Endothelial cell (in vitro differentiated cells): ENCODE measurements at regions not wholly inside any gene's neighbourhood (a gene's known extent, or its start where the extent isn't known, plus 50 kb on each side); places are given as distances from the start of the nearest gene placed in this dataset.
A peak's percentile ranks its signal among the peaks of the same experiment; 100 is the strongest.

Experiments
- DNase-seq: peaks from one replicate; pipeline ENCODE4 v3.0.0; 2021; ENCODE audit warnings: low spot score
- H3K27ac Mint-ChIP-seq: one replicate; pipeline ENCODE4 v1.8.0; 2021; ENCODE audit warnings: mixed read lengths, inconsistent platforms; ENCODE audit not compliant: unreplicated experiment
- H3K27me3 Mint-ChIP-seq: one replicate; pipeline ENCODE4 v1.8.0; 2021; ENCODE audit warnings: mild to moderate bottlenecking, moderate library complexity, mixed read lengths, inconsistent platforms; ENCODE audit not compliant: unreplicated experiment
- H3K36me3 Mint-ChIP-seq: one replicate; pipeline ENCODE4 v1.8.0; 2021; ENCODE audit warnings: mild to moderate bottlenecking, low read depth, mixed read lengths, inconsistent platforms; ENCODE audit not compliant: unreplicated experiment
- H3K4me1 Mint-ChIP-seq: one replicate; pipeline ENCODE4 v1.8.0; 2021; ENCODE audit warnings: mild to moderate bottlenecking, mixed read lengths, inconsistent platforms; ENCODE audit not compliant: unreplicated experiment
- H3K4me3 Mint-ChIP-seq: one replicate; pipeline ENCODE4 v1.8.0; 2021; ENCODE audit warnings: mild to moderate bottlenecking, mixed read lengths, inconsistent platforms; ENCODE audit not compliant: unreplicated experiment
- H3K9me3 Mint-ChIP-seq: one replicate; pipeline ENCODE4 v1.8.0; 2021; ENCODE audit warnings: mixed read lengths, inconsistent platforms; ENCODE audit not compliant: unreplicated experiment
- TF ChIP-seq, protein P1 (sequence below): fragments of 200-600 bp; sonication (generic); IDR thresholded peaks from one replicate; pipeline ENCODE4 v1.5.0; 2021; ENCODE audit warnings: antibody characterized with exemption; ENCODE audit not compliant: unreplicated experiment

GRCh38 chr4:152107736-152108500, 347.1 kb upstream of the GATB start:
- no peak for DNase-seq
- TF ChIP-seq, protein P1, sequence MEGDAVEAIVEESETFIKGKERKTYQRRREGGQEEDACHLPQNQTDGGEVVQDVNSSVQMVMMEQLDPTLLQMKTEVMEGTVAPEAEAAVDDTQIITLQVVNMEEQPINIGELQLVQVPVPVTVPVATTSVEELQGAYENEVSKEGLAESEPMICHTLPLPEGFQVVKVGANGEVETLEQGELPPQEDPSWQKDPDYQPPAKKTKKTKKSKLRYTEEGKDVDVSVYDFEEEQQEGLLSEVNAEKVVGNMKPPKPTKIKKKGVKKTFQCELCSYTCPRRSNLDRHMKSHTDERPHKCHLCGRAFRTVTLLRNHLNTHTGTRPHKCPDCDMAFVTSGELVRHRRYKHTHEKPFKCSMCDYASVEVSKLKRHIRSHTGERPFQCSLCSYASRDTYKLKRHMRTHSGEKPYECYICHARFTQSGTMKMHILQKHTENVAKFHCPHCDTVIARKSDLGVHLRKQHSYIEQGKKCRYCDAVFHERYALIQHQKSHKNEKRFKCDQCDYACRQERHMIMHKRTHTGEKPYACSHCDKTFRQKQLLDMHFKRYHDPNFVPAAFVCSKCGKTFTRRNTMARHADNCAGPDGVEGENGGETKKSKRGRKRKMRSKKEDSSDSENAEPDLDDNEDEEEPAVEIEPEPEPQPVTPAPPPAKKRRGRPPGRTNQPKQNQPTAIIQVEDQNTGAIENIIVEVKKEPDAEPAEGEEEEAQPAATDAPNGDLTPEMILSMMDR, result no peak
- Mint-ChIP-seq H3K36me3 (no peaks in the 10 kb centered on the region), H3K9me3 (no peaks in the 10 kb centered on the region), H3K4me3 (no peak overlapping the region), H3K27ac (no peak overlapping the region), H3K27me3 (peaks cover 9% of the 10 kb centered on the region), H3K4me1 (peaks cover 52% of the 10 kb centered on the region)

- Mint-ChIP-seq H3K9me3 (no peaks in the 10 kb centered on the region), H3K36me3 (no peaks in the 10 kb centered on the region), H3K27ac (no peak overlapping the region), H3K4me3 (no peak overlapping the region), H3K4me1 (peaks cover 46% of the 10 kb centered on the region), H3K27me3 (peaks cover 9% of the 10 kb centered on the region)
- DNase-seq, result no peak
- TF ChIP-seq, protein P1, result no peak
Measured at GRCh38 chr4:152106781-152107321, 346.0 kb upstream of the GATB start.

DNA sequence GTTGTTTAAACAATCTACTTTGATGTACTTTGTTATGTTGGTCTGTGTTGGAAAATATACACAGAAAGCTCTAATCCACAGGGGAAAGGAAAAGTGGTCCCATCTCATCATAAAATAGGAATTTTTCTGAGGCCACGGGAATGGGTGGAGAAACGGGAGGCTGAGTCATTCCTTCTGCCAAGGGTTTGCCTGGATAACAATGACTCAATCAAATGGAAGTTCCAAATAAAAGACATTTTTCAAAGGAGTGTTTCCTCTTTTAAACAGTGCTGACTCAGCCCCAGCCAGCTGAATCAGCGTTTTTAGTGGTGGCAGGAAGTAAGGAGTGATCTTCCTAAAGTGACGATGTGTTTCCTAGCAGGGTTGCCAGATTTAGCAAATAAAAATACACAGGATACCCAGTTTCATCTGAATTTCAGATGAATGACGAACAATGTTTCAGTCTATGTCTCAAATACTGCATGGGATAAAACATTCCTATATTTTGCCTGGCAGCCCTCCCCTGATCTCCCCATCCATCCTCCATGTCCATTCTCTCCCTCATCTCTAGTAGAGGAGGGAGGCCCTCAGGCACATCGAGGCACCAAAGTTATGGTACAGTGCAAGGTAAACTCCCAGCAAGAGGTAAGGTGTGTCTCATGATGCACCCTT, 345.4 kb upstream of the GATB start:
- DNase-seq, result peak; percentile 28
- H3K4me1 Mint-ChIP-seq, result peaks cover 46% of the 10 kb centered on the region
- H3K36me3 Mint-ChIP-seq, result no peaks in the 10 kb centered on the region
- H3K9me3 Mint-ChIP-seq, result no peaks in the 10 kb centered on the region
- H3K27me3 Mint-ChIP-seq, result peaks cover 9% of the 10 kb centered on the region
- no peak overlapping the region for H3K27ac Mint-ChIP-seq
- H3K4me3 Mint-ChIP-seq, result no peak overlapping the region
- TF ChIP-seq, protein P1, result no peak

GRCh38 chr4:152104901-152105357, 344.1 kb upstream of the GATB start:
- peaks cover 50% of the 10 kb centered on the region for H3K4me1 Mint-ChIP-seq
- H3K36me3 Mint-ChIP-seq, result no peaks in the 10 kb centered on the region
- peaks cover 9% of the 10 kb centered on the region for H3K27me3 Mint-ChIP-seq
- DNase-seq, result no peak
- TF ChIP-seq, protein P1, result no peak
- no peak overlapping the region for H3K4me3 Mint-ChIP-seq
- H3K27ac Mint-ChIP-seq, result no peak overlapping the region
- no peaks in the 10 kb centered on the region for H3K9me3 Mint-ChIP-seq

DNA sequence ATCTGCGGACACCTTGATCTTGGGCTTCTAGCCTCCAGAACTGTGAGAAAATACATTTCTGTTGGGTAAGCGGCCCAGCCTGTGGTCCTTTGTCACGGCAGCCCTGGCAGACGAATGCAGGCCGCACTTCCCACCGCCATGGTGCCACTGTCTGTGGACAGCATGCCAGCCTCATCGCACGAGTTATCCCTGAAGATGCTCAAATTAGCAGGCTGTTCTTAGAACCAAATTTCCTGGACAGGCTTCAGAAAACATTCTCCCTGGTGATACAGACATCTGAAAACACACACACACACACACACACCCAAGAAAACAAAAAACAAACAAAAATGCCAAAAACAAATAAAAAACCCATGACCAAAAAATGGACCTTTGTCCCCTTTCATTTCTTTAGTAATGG, 343.5 kb upstream of the GATB start:
- H3K4me1 Mint-ChIP-seq, result peaks cover 47% of the 10 kb centered on the region
- peaks cover 9% of the 10 kb centered on the region for H3K27me3 Mint-ChIP-seq

More for the DNA sequence above, 343.5 kb upstream of the GATB start:
- Mint-ChIP-seq H3K27ac (no peak overlapping the region), H3K9me3 (no peaks in the 10 kb centered on the region), H3K4me3 (no peak overlapping the region), H3K36me3 (no peaks in the 10 kb centered on the region)
- no peak for DNase-seq
- TF ChIP-seq, protein P1, result no peak
